K562 (cell line): ENCODE measurements at regions not wholly inside any gene's neighbourhood (a gene's known extent, or its start where the extent isn't known, plus 50 kb on each side); places are given as distances from the start of the nearest gene placed in this dataset.

Source experiments
- ATAC-seq: fragments of 200-7000 bp; cut with Tn5 transposase; 3 replicates; pipeline ENCODE4 v1.9.1; 2020; ENCODE audit warnings: moderate library complexity
- BruUV-seq: library from RNA; stranded (reverse); fragments of 400-500 nt; replicated peaks from 2 replicates; lab custom pipeline; 2021; lab: Mats Ljungman, UMichigan
- CTCF ChIA-PET: fragments of 300-600 bp; formaldehyde crosslinking; extraction: SDS; loops from one replicate; lab custom pipeline; 2021; ENCODE audit warnings: low intra/inter-chr PET ratio; lab: Yijun Ruan, JAX
- POLR2A ChIA-PET: fragments of 300-600, 350-650 bp; sonication (Branson Sonifier 250); formaldehyde crosslinking; extraction: SDS; loops from one replicate; lab custom pipeline; 2021; ENCODE audit warnings: antibody characterized with exemption, inconsistent platforms; lab: Yijun Ruan, JAX
- DNase-seq, 4 experiments: peaks; one replicate each; pipeline versions ENCODE4 v3.0.0 to v3.0.0-alpha.2; 2011 to 2018; ENCODE audit warnings: low spot score in 3 of 4, mixed read lengths in 3 of 4; ENCODE audit errors: extremely low read depth in 1 of 4
- FAIRE-seq: peaks from 2 replicates; lab custom pipeline; 2011; peaks lifted over from hg19 to GRCh38; lab: Jason Lieb, UNC
- H2AFZ ChIP-seq: 2 replicates; pipeline ENCODE4 v1.6.0; 2011; ENCODE audit warnings: low read depth, low read length, control low read depth, inconsistent platforms
- H3K27ac ChIP-seq: fragments of 200-600 bp; 3 replicates; pipeline ENCODE4 v1.8.0; 2011; ENCODE audit warnings: low read depth, mild to moderate bottlenecking, control low read depth, inconsistent platforms, low read length, moderate library complexity, mixed read lengths; ENCODE audit errors: extremely low read depth
- H3K27me3 ChIP-seq, 2 experiments: fragments of 300-600 bp in 1 of 2; 2 replicates in 1 of 2; 3 replicates in 1 of 2; pipeline versions ENCODE4 v1.6.0 to v1.8.0; 2011; ENCODE audit warnings: inconsistent platforms in 2 of 2, low read length in 2 of 2, mild to moderate bottlenecking in 1 of 2, mixed read lengths in 1 of 2, moderate library complexity in 1 of 2; ENCODE audit not compliant: control insufficient read depth in 2 of 2, insufficient read depth in 2 of 2
- H3K36me3 ChIP-seq: fragments of 300-600 bp; 3 replicates; pipeline ENCODE4 v1.8.0; 2011; ENCODE audit warnings: mild to moderate bottlenecking, low read length, inconsistent platforms; ENCODE audit not compliant: control insufficient read depth, insufficient read depth
- H3K4me1 ChIP-seq, 2 experiments: fragments of 200-600 bp in 1 of 2; replicated peaks in 1 of 2; 2 replicates in 1 of 2; 3 replicates in 1 of 2; pipeline versions ENCODE4 v1.5.1 to v1.8.0; 2011; ENCODE audit warnings: inconsistent platforms in 2 of 2, low read length in 2 of 2, mild to moderate bottlenecking in 1 of 2, mixed read lengths in 1 of 2, moderate library complexity in 1 of 2; ENCODE audit not compliant: control insufficient read depth in 2 of 2, insufficient read depth in 2 of 2
- H3K4me2 ChIP-seq: 2 replicates; pipeline ENCODE4 v1.6.1; 2011; ENCODE audit warnings: low read length, control low read depth, inconsistent platforms, mixed read lengths; ENCODE audit not compliant: insufficient read depth
- H3K4me3 ChIP-seq: fragments of 200-600 bp; sonication (generic), shearing (Covaris generic); 2 replicates; pipeline ENCODE4 v1.5.1; 2016; ENCODE audit warnings: control low read depth, inconsistent platforms
- H3K79me2 ChIP-seq: fragments of 200-600 bp; 3 replicates; pipeline ENCODE4 v1.8.0; 2011; ENCODE audit warnings: low read length, inconsistent platforms; ENCODE audit not compliant: control insufficient read depth, insufficient read depth
- H3K9ac ChIP-seq, 2 experiments: 2 replicates each; pipeline versions ENCODE4 v1.6.0 to v1.6.1; 2011; ENCODE audit warnings: low read depth in 2 of 2, low read length in 2 of 2, control low read depth in 1 of 2, inconsistent platforms in 1 of 2, mild to moderate bottlenecking in 1 of 2, mixed read lengths in 1 of 2; ENCODE audit not compliant: insufficient read depth in 1 of 2
- H3K9me1 ChIP-seq: one replicate; pipeline ENCODE4 v1.6.0; 2011; ENCODE audit warnings: inconsistent platforms, mild to moderate bottlenecking, low read length, moderate library complexity; ENCODE audit not compliant: control insufficient read depth, insufficient read depth
- H3K9me3 ChIP-seq: replicated peaks from 2 replicates; pipeline ENCODE4 v1.5.1; 2011; ENCODE audit warnings: low read depth, low read length, inconsistent platforms; ENCODE audit not compliant: control insufficient read depth, insufficient read depth
- H4K20me1 ChIP-seq: replicated peaks from 2 replicates; pipeline ENCODE4 v1.6.1; 2011; ENCODE audit warnings: low read length, inconsistent platforms, mixed read lengths; ENCODE audit not compliant: control insufficient read depth, insufficient read depth
- NFE2 ChIP-seq: IDR thresholded peaks from 2 replicates; pipeline ENCODE4 v1.6.1; 2014; ENCODE audit warnings: antibody characterized with exemption, low read depth
- PML ChIP-seq: IDR thresholded peaks from 2 replicates; pipeline ENCODE4 v1.6.1; 2012; ENCODE audit warnings: low read length, inconsistent platforms
- RNF2 ChIP-seq: sonication (generic); IDR thresholded peaks from 2 replicates; pipeline ENCODE4 v1.6.1; 2016
- ZFP91 ChIP-seq: sonication (generic); formaldehyde crosslinking; IDR thresholded peaks from 2 replicates; pipeline ENCODE4 v1.8.0; 2022; ENCODE audit warnings: mild to moderate bottlenecking, missing genetic modification reagents
- ZNF212 ChIP-seq: fragments of 450-650 bp; formaldehyde crosslinking; IDR thresholded peaks from 2 replicates; pipeline ENCODE4 v1.4.0; 2020; ENCODE audit warnings: mild to moderate bottlenecking
- ZNF217 ChIP-seq: sonication (generic); formaldehyde crosslinking; IDR thresholded peaks from 2 replicates; pipeline ENCODE4 v1.8.0; 2022; ENCODE audit warnings: mild to moderate bottlenecking, missing genetic modification reagents
- WGBS: fragments of 100-300 bp; shearing (Covaris generic); methylation state at CpG from one replicate; pipeline ENCODE4 v1.1.6; 2016; ENCODE audit warnings: low coverage, mixed read lengths; ENCODE audit not compliant: insufficient coverage; ENCODE audit errors: missing lambda C conversion rate; 5-methylcytosine and 5-hydroxymethylcytosine counted together
- in situ Hi-C: fragments of 300-500 bp; cut with MboI; formaldehyde crosslinking; loops from 4 replicates; pipeline ENCODE4 v1.15.0; 2018; ENCODE audit warnings: inconsistent platforms, mixed read lengths
- intact Hi-C: fragments of 100-400 bp; cut with micrococcal nuclease; formaldehyde crosslinking; loops from 2 replicates; pipeline ENCODE4 v1.14.2; 2022
- TF ChIP-seq, protein P1 (sequence below): fragments of 250-450 bp; sonication (Bioruptor Pico); IDR thresholded peaks from 2 replicates; pipeline ENCODE4 v1.6.1; 2021; ENCODE audit warnings: mild to moderate bottlenecking

DNA sequence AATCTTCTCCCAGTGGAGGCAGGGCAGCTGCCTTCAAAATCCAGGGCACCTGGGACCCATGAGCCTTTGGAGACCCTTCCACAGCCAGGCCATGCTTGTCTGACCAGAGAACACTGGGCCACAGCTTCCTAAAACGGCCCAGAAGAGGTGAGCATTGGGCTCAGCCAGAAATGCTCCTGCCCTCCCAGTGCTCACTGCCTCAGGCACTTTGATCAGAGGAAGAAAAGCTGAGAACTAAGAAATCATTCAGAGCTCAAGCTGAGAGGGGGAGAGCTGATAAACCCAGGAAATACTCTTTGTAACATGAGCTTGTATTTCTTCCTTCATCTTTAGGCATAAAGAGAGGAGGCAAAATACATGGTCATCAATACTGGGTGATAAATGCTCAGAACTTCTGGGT is 365.5 kb upstream of the KLHL29 start:
- BruUV-seq: no TSS peak
- POLR2A ChIA-PET: no interaction called here
- no peak overlapping the region for H3K4me2 ChIP-seq
- intact Hi-C loops: no loop called here
- no peak overlapping the region for H2AFZ ChIP-seq
- TF ChIP-seq ZNF217 (CRISPR knock-in tag) (no peak), RNF2 (no peak), ZNF212 (CRISPR knock-in tag) (no peak), ZFP91 (no peak), NFE2 (no peak), PML (no peak)
- TF ChIP-seq, protein P1, sequence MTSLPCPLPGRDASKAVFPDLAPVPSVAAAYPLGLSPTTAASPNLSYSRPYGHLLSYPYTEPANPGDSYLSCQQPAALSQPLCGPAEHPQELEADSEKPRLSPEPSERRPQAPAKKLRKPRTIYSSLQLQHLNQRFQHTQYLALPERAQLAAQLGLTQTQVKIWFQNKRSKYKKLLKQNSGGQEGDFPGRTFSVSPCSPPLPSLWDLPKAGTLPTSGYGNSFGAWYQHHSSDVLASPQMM (CRISPR knock-in tag): no peak
- TF ChIP-seq, all 486 proteins: peak for 0
- CTCF ChIA-PET: no interaction called here
- no peaks in the 10 kb centered on the region for H3K9me1 ChIP-seq
- ATAC-seq (no peak), FAIRE-seq (no peak), DNase-seq (no peak)
- no peaks in the 10 kb centered on the region for H3K79me2 ChIP-seq
- no peak overlapping the region for H3K9ac ChIP-seq
- H3K4me1 ChIP-seq: no peaks in the 10 kb centered on the region
- no peaks in the 10 kb centered on the region for H3K27me3 ChIP-seq
- H4K20me1 ChIP-seq: no peaks in the 10 kb centered on the region
- in situ Hi-C loops: no loop called here
- H3K27ac ChIP-seq: no peak overlapping the region
- no peaks in the 10 kb centered on the region for H3K9me3 ChIP-seq
- WGBS: 0% methylated on average over 1 of the region's 1 CpG
- no peak overlapping the region for H3K4me3 ChIP-seq
- H3K36me3 ChIP-seq: no peaks in the 10 kb centered on the region
